ENCODE measurements at regions not wholly inside any gene's neighbourhood (a gene's known extent, or its start where the extent isn't known, plus 50 kb on each side); places are given as distances from the start of the nearest gene placed in this dataset.

DNA sequence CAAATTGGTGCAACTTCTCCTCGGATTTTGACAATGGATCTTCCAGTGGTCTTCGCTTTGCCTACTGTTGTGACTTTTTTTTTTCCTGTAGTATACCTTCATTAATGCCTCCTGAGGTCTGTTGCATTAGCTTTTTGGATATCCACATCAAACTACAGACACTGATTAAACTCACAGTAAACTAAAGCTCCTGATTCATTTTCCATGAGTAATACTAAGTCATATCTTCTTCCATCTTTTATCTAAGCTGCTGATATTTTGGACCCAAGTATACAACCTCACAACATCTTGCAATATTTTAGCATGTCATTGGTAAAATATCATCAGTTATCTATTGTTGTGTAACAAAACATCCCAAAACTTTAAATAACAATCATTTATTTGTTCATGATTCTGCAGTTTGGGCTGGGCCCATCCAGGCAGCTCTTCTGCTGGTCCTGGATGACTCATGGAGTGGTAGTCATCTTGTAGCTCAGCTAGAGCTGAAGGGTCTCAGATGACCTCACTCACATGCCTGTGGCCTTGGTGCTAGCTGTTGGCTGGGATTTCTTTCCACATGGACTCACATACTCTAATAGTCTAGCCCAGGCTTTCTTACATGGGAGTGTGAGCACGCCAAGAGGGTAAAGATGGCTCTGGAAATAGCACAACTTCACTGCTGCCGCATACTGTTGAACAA is 78.3 kb upstream of the SRSF6 start:
- Histone ChIP-seq H3K9me1 (ENCODE audit: control insufficient read depth, insufficient read depth, low read length) (no peaks in the 10 kb centered on the region), H3K79me2 (ENCODE audit: control insufficient read depth, insufficient read depth, low read length) (no peaks in the 10 kb centered on the region), H3K27me3 (ENCODE audit: control insufficient read depth in 2 of 2, insufficient read depth in 2 of 2, low read length in 2 of 2) (peaks cover 2 to 8% of the 10 kb centered on the region in 2 experiments; a peak in 2 of 5 replicates), H4K20me1 (replicated peaks; ENCODE audit: control insufficient read depth, insufficient read depth, low read length) (0 out of 2 replicates have a peak, but pooled peaks cover 3% of the 10 kb centered on the region), H3K27ac (ENCODE audit: extremely low read depth, low read depth, low read length) (no peak overlapping the region), H3K4me1 (replicated peaks in 1 of 2; ENCODE audit: control insufficient read depth in 2 of 2, insufficient read depth in 2 of 2, low read length in 2 of 2) (no peaks in the 10 kb centered on the region), H3K4me2 (ENCODE audit: insufficient read depth, low read length) (no peak overlapping the region), H3K36me3 (ENCODE audit: control insufficient read depth, insufficient read depth, low read length) (no peaks in the 10 kb centered on the region), H3K9ac (ENCODE audit: insufficient read depth in 1 of 2, low read depth in 2 of 2, low read length in 2 of 2) (no peak overlapping the region), H3K4me3 (no peak overlapping the region), H3K9me3 (replicated peaks; ENCODE audit: control insufficient read depth, insufficient read depth, low read depth, low read length) (no peaks in the 10 kb centered on the region), H2AFZ (ENCODE audit: low read depth, low read length) (no peak overlapping the region)
- POLR2A ChIA-PET: interaction anchor here (0.6 kb wide), 1 partner anchor 121 kb away, joined by 3 read pairs; no protein-coding TSS in a partner anchor
- FAIRE-seq: no peak
- in situ Hi-C loops (cut with MboI) (no loop called here), intact Hi-C loops (cut with micrococcal nuclease) (no loop called here)
- CTCF ChIA-PET (ENCODE audit: low intra/inter-chr PET ratio): no interaction called here
- no peak for TF ChIP-seq DDX20 (tag; IDR thresholded peaks at IDR 0.05; ENCODE audit: low read depth)
- TF ChIP-seq JUNB (CRISPR knock-in tag; conservative IDR thresholded peaks at IDR 0.05): no peak
- TF ChIP-seq, protein P1, sequence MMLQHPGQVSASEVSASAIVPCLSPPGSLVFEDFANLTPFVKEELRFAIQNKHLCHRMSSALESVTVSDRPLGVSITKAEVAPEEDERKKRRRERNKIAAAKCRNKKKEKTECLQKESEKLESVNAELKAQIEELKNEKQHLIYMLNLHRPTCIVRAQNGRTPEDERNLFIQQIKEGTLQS (IDR thresholded peaks at IDR 0.05): peak; percentile 66
- TF ChIP-seq, protein P1 (CRISPR knock-in tag; conservative IDR thresholded peaks at IDR 0.05): no peak
- WGBS (ENCODE audit: insufficient coverage, low coverage, missing lambda C conversion rate): 0% methylated on average over 4 of the region's 4 CpGs
- no TSS peak for BruUV-seq (replicated peaks)
- DNase-seq (ENCODE audit: extremely low read depth in 1 of 4, low spot score in 3 of 4): no peak
- no peak for ATAC-seq

DNA sequence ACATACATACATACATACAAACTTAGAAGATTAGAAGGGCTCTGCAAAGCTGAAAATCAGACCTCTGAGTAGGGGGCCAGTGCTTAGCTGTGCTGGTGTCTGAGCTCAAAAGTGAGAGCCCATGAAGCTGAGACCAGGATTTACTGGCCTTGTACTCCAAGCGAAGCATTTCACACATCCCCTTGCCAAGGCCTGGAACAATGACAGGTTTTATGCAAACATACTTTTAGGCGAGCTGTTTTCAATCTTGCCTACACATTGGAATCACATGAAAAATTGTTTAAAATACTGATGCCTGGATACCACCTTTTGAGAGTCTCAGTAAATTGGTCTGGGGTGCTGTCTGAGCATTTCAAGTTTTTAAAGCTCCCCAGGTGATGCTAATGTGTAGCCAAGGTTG is 80.9 kb upstream of the SRSF6 start:
- FAIRE-seq: no peak
- TF ChIP-seq SPI1 (IDR thresholded peaks at IDR 0.05; ENCODE audit: borderline replicate concordance, low read depth, low read length) (no peak), CEBPG (CRISPR knock-in tag; IDR thresholded peaks at IDR 0.05) (no peak), CEBPG (tag; conservative IDR thresholded peaks at IDR 0.05 in 1 of 2, IDR thresholded peaks at IDR 0.05 in 1 of 2) (no peak), NFATC3 (IDR thresholded peaks at IDR 0.05) (no peak), SIX5 (IDR thresholded peaks at IDR 0.05; ENCODE audit: borderline replicate concordance in 1 of 2, insufficient read depth in 1 of 2, low read depth in 1 of 2, low read length in 2 of 2) (no peak), EZH2 (IDR thresholded peaks at IDR 0.05; ENCODE audit: borderline replicate concordance, low read depth, low read length) (no peak), SOX6 (IDR thresholded peaks at IDR 0.05) (no peak)
- TF ChIP-seq, protein P2, sequence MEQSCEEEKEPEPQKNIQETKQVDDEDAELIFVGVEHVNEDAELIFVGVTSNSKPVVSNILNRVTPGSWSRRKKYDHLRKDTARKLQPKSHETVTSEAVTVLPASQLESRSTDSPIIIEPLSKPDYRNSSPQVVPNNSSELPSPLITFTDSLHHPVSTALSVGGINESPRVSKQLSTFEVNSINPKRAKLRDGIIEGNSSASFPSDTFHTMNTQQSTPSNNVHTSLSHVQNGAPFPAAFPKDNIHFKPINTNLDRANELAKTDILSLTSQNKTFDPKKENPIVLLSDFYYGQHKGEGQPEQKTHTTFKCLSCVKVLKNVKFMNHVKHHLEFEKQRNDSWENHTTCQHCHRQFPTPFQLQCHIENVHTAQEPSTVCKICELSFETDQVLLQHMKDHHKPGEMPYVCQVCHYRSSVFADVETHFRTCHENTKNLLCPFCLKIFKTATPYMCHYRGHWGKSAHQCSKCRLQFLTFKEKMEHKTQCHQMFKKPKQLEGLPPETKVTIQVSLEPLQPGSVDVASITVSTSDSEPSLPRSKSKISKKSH (CRISPR knock-in tag; IDR thresholded peaks at IDR 0.05): no peak
- TF ChIP-seq, protein P3, sequence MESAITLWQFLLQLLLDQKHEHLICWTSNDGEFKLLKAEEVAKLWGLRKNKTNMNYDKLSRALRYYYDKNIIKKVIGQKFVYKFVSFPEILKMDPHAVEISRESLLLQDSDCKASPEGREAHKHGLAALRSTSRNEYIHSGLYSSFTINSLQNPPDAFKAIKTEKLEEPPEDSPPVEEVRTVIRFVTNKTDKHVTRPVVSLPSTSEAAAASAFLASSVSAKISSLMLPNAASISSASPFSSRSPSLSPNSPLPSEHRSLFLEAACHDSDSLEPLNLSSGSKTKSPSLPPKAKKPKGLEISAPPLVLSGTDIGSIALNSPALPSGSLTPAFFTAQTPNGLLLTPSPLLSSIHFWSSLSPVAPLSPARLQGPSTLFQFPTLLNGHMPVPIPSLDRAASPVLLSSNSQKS (CRISPR knock-in tag; IDR thresholded peaks at IDR 0.05): no peak

More for the DNA sequence above, 80.9 kb upstream of the SRSF6 start:
- H3K9ac ChIP-seq (ENCODE audit: insufficient read depth in 1 of 2, low read depth in 2 of 2, low read length in 2 of 2): no peak overlapping the region
- ATAC-seq (no peak), DNase-seq (ENCODE audit: extremely low read depth in 1 of 4, low spot score in 3 of 4) (no peak)
- in situ Hi-C loops (cut with MboI) (no loop called here), intact Hi-C loops (cut with micrococcal nuclease) (no loop called here)
- H3K79me2 ChIP-seq (ENCODE audit: control insufficient read depth, insufficient read depth, low read length): no peaks in the 10 kb centered on the region
- 0% methylated on average over 2 of the region's 2 CpGs for WGBS (ENCODE audit: insufficient coverage, low coverage, missing lambda C conversion rate)
- no peaks in the 10 kb centered on the region for H3K4me1 ChIP-seq (replicated peaks in 1 of 2; ENCODE audit: control insufficient read depth in 2 of 2, insufficient read depth in 2 of 2, low read length in 2 of 2)
- H3K4me3 ChIP-seq: no peak overlapping the region
- H3K27me3 ChIP-seq (ENCODE audit: control insufficient read depth in 2 of 2, insufficient read depth in 2 of 2, low read length in 2 of 2): 0 out of 5 replicates have a peak, but pooled peaks cover 0 to 2% of the 10 kb centered on the region in 2 experiments
- H3K4me2 ChIP-seq (ENCODE audit: insufficient read depth, low read length): no peak overlapping the region
- H3K9me1 ChIP-seq (ENCODE audit: control insufficient read depth, insufficient read depth, low read length): no peaks in the 10 kb centered on the region
- BruUV-seq (replicated peaks): no TSS peak
- no peaks in the 10 kb centered on the region for H3K9me3 ChIP-seq (replicated peaks; ENCODE audit: control insufficient read depth, insufficient read depth, low read depth, low read length)
- ChIA-PET POLR2A (interaction anchor here (0.6 kb wide), 1 partner anchor 14 kb away, joined by 3 read pairs; no protein-coding TSS in a partner anchor), CTCF (ENCODE audit: low intra/inter-chr PET ratio) (no interaction called here)
- no peaks in the 10 kb centered on the region for H3K36me3 ChIP-seq (ENCODE audit: control insufficient read depth, insufficient read depth, low read length)
- H3K27ac ChIP-seq (ENCODE audit: extremely low read depth, low read depth, low read length): no peak overlapping the region
- 0 out of 2 replicates have a peak, but pooled peaks cover 3% of the 10 kb centered on the region for H4K20me1 ChIP-seq (replicated peaks; ENCODE audit: control insufficient read depth, insufficient read depth, low read length)
- no peak overlapping the region for H2AFZ ChIP-seq (ENCODE audit: low read depth, low read length)
